CD4-positive, alpha-beta T cell (primary cell): ENCODE measurements at regions not wholly inside any gene's neighbourhood (a gene's known extent, or its start where the extent isn't known, plus 50 kb on each side); places are given as distances from the start of the nearest gene placed in this dataset.

Experiments
- ATAC-seq: fragments of 200-7000 bp; cut with Tn5 transposase; one replicate; pipeline ENCODE4 v1.10.0; 2022; ENCODE audit warnings: mild to moderate bottlenecking; ENCODE audit not compliant: poor library complexity
- CTCF ChIA-PET: fragments of 350-600 bp; sonication (Branson Sonifier 250); formaldehyde crosslinking; loops from one replicate; lab custom pipeline; 2021; ENCODE audit warnings: antibody characterized with exemption, inconsistent platforms; lab: Charles Lee
- POLR2A ChIA-PET: fragments of 350-600 bp; sonication (Branson Sonifier 250); formaldehyde crosslinking; loops from one replicate; lab custom pipeline; 2021; ENCODE audit warnings: antibody characterized with exemption, inconsistent platforms; lab: Charles Lee
- DNase-seq, 14 experiments: peaks; one replicate each; pipeline ENCODE4 v3.0.0-alpha.2; 2013 to 2020; ENCODE audit warnings: mixed read lengths in 2 of 14
- H3K27ac ChIP-seq, 2 donors: one replicate each; pipeline versions ENCODE4 v1.5.1 to v1.7.0; 2013; ENCODE audit warnings: low read length in 2 of 2, low read depth in 1 of 2, mild to moderate bottlenecking in 1 of 2
- H3K27me3 ChIP-seq, 2 experiments: 1 replicate in 1 of 2; 2 replicates in 1 of 2; pipeline versions ENCODE4 v1.6.1 to v1.7.0; 2013; ENCODE audit warnings: low read length in 2 of 2, control low read depth in 1 of 2, mild to moderate bottlenecking in 1 of 2, moderate library complexity in 1 of 2; ENCODE audit not compliant: insufficient read depth in 2 of 2, control insufficient read depth in 1 of 2
- H3K36me3 ChIP-seq: one replicate; pipeline ENCODE4 v1.6.1; 2013; ENCODE audit warnings: low read length, control low read depth; ENCODE audit not compliant: insufficient read depth
- H3K4me1 ChIP-seq: one replicate; pipeline ENCODE4 v1.6.1; 2013; ENCODE audit warnings: low read length, control low read depth; ENCODE audit not compliant: insufficient read depth
- H3K4me3 ChIP-seq: one replicate; pipeline ENCODE4 v1.5.1; 2013; ENCODE audit warnings: mild to moderate bottlenecking, low read length, moderate library complexity
- H3K9me3 ChIP-seq, 2 experiments: 1 replicate in 1 of 2; 2 replicates in 1 of 2; pipeline versions ENCODE4 v1.6.1 to v1.7.0; 2013; ENCODE audit warnings: low read length in 2 of 2, mild to moderate bottlenecking in 2 of 2, control low read depth in 1 of 2, moderate library complexity in 1 of 2; ENCODE audit not compliant: control insufficient read depth in 1 of 2, insufficient read depth in 1 of 2
- H3K27ac Mint-ChIP-seq: one replicate; pipeline ENCODE4 v1.8.0; 2020; ENCODE audit warnings: mixed read lengths
- H3K27me3 Mint-ChIP-seq: one replicate; pipeline ENCODE4 v1.8.0; 2021; ENCODE audit warnings: mixed read lengths
- H3K36me3 Mint-ChIP-seq: one replicate; pipeline ENCODE4 v1.8.0; 2021; ENCODE audit warnings: low read depth, mixed read lengths
- H3K4me1 Mint-ChIP-seq: one replicate; pipeline ENCODE4 v1.8.0; 2021; ENCODE audit warnings: low read depth, mixed read lengths
- H3K4me3 Mint-ChIP-seq: one replicate; pipeline ENCODE4 v1.8.0; 2020; ENCODE audit warnings: mild to moderate bottlenecking, mixed read lengths
- H3K9me3 Mint-ChIP-seq: one replicate; pipeline ENCODE4 v1.8.0; 2020; ENCODE audit warnings: mixed read lengths
- CTCF ChIP-seq: fragments of 200-600 bp; IDR thresholded peaks from one replicate; pipeline ENCODE4 v1.8.0; 2022; ENCODE audit warnings: antibody characterized with exemption, mild to moderate bottlenecking
- intact Hi-C, 2 experiments: fragments of 100-400 bp; cut with DNase I in 1 of 2; cut with micrococcal nuclease in 1 of 2; formaldehyde crosslinking; loops; one replicate each; pipeline versions ENCODE4 v1.15.1 to v1.9.0; 2023 to 2025; cut with DNase I, micrococcal nuclease

GRCh38 chr5:173518856-173519255, 97.6 kb downstream of the BOD1 start:
- H3K4me1 ChIP-seq = no peaks in the 10 kb centered on the region
- DNase-seq (no peak), ATAC-seq (no peak)
- Mint-ChIP-seq H3K4me1 (no peaks in the 10 kb centered on the region), H3K27ac (no peak overlapping the region), H3K4me3 (no peak overlapping the region), H3K36me3 (no peaks in the 10 kb centered on the region), H3K9me3 (peaks cover 7% of the 10 kb centered on the region), H3K27me3 (peaks cover 25% of the 10 kb centered on the region)
- intact Hi-C loops = no loop called here
- ChIA-PET POLR2A (no interaction called here), CTCF (no interaction called here)
- H3K36me3 ChIP-seq = no peaks in the 10 kb centered on the region
- H3K9me3 ChIP-seq = peaks cover 0 to 11% of the 10 kb centered on the region in 2 experiments
- H3K27me3 ChIP-seq = peaks cover 13% of the 10 kb centered on the region in 2 experiments
- no peak overlapping the region for H3K27ac ChIP-seq
- no peak for TF ChIP-seq CTCF
- H3K4me3 ChIP-seq = no peak overlapping the region

GRCh38 chr5:173517648-173518047, 98.8 kb downstream of the BOD1 start:
- H3K9me3 ChIP-seq = peaks cover 0 to 11% of the 10 kb centered on the region in 2 experiments
- no peaks in the 10 kb centered on the region for H3K36me3 ChIP-seq
- ATAC-seq (no peak), DNase-seq (no peak)
- TF ChIP-seq CTCF = no peak
- Mint-ChIP-seq H3K36me3 (no peaks in the 10 kb centered on the region), H3K4me1 (no peaks in the 10 kb centered on the region), H3K27ac (no peak overlapping the region), H3K4me3 (no peak overlapping the region), H3K27me3 (peaks cover 36% of the 10 kb centered on the region), H3K9me3 (peaks cover 7% of the 10 kb centered on the region)
- no peak overlapping the region for H3K4me3 ChIP-seq
- no peak overlapping the region for H3K27ac ChIP-seq
- H3K4me1 ChIP-seq = no peaks in the 10 kb centered on the region
- H3K27me3 ChIP-seq = peaks cover 8 to 15% of the 10 kb centered on the region in 2 experiments
- intact Hi-C loops = no loop called here
- ChIA-PET CTCF (no interaction called here), POLR2A (no interaction called here)

GRCh38 chr5:173515526-173515925, 100.9 kb downstream of the BOD1 start:
- H3K9me3 Mint-ChIP-seq = peaks cover 7% of the 10 kb centered on the region
- CTCF ChIA-PET = no interaction called here
- TF ChIP-seq CTCF = no peak
- POLR2A ChIA-PET = no interaction called here
- no peaks in the 10 kb centered on the region for H3K36me3 Mint-ChIP-seq
- H3K4me3 ChIP-seq = no peak overlapping the region
- H3K4me1 Mint-ChIP-seq = no peaks in the 10 kb centered on the region
- no peak overlapping the region for H3K27ac ChIP-seq
- peaks cover 40% of the 10 kb centered on the region for H3K27me3 Mint-ChIP-seq
- H3K4me1 ChIP-seq = no peaks in the 10 kb centered on the region
- H3K27me3 ChIP-seq = peaks cover 8 to 17% of the 10 kb centered on the region in 2 experiments
- intact Hi-C loops = no loop called here
- DNase-seq = no peak
- ATAC-seq = no peak
- no peaks in the 10 kb centered on the region for H3K36me3 ChIP-seq
- peaks cover 0 to 7% of the 10 kb centered on the region in 2 experiments for H3K9me3 ChIP-seq
- H3K27ac Mint-ChIP-seq = no peak overlapping the region
- H3K4me3 Mint-ChIP-seq = no peak overlapping the region
